GM13977 (cell line): ENCODE measurements at regions not wholly inside any gene's neighbourhood (a gene's known extent, or its start where the extent isn't known, plus 50 kb on each side); places are given as distances from the start of the nearest gene placed in this dataset.

ENCODE experiments used
- DNase-seq: peaks from one replicate; pipeline ENCODE4 v3.0.0; 2012; ENCODE audit warnings: low spot score
- in situ Hi-C: fragments of 300-500 bp; cut with MboI; formaldehyde crosslinking; loops from one replicate; pipeline ENCODE4 v1.12.0; 2022; ENCODE audit warnings: low sequenced_read_pairs, low pct_unique_long_range_greater_than_20kb, mixed read lengths, inconsistent platforms; ENCODE audit not compliant: unreplicated experiment
- TF ChIP-seq, protein P1 (sequence below): IDR thresholded peaks from 2 replicates; pipeline ENCODE4 v1.5.1; 2012; ENCODE audit warnings: mild to moderate bottlenecking, control low read depth; ENCODE audit not compliant: insufficient read depth; ENCODE audit errors: extremely low read depth, missing control alignments

DNA sequence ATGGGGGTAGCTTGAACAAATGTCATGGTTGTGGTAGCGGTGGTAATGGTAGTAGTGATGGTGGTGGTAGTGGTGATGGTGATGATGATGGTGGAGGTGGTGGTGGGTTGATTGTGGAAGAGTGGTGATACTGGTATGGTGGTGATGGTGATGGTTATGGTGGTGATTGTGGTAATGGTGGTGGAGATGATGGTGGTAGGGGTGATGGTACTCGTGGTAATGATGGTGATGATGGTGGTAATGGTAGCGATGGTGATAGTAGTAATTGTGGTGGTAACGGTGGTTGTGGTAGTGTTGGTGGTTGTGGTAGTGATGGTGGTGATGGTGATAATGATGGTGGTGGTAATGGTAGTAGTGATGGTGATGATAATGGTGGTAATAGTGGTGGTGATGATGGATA is 65.7 kb upstream of the SDK1 start:
- in situ Hi-C loops, result no loop called here
- TF ChIP-seq, protein P1, sequence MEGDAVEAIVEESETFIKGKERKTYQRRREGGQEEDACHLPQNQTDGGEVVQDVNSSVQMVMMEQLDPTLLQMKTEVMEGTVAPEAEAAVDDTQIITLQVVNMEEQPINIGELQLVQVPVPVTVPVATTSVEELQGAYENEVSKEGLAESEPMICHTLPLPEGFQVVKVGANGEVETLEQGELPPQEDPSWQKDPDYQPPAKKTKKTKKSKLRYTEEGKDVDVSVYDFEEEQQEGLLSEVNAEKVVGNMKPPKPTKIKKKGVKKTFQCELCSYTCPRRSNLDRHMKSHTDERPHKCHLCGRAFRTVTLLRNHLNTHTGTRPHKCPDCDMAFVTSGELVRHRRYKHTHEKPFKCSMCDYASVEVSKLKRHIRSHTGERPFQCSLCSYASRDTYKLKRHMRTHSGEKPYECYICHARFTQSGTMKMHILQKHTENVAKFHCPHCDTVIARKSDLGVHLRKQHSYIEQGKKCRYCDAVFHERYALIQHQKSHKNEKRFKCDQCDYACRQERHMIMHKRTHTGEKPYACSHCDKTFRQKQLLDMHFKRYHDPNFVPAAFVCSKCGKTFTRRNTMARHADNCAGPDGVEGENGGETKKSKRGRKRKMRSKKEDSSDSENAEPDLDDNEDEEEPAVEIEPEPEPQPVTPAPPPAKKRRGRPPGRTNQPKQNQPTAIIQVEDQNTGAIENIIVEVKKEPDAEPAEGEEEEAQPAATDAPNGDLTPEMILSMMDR, result no peak
- no peak for DNase-seq

DNA sequence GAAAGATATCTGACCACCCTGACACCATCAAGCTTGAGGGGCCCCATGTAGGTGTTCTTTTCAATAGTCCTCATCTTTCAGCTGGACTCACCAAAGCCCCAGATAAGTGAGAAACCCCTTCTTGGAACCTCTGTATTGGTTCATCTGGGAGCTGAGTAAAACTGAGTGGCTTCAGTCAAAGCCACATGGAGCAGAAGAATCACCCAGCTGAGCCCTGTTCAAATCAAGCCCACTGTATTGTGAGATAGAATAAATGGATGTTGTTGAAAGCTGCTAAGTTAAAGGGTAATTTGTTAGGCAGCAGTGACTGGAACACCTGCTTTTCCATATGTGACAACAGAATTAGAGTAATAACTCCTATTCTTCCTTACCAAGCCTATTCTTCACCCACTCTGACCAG is 64.8 kb upstream of the SDK1 start:
- no peak for DNase-seq
- in situ Hi-C loops, result no loop called here
- TF ChIP-seq, protein P1, result no peak

DNA sequence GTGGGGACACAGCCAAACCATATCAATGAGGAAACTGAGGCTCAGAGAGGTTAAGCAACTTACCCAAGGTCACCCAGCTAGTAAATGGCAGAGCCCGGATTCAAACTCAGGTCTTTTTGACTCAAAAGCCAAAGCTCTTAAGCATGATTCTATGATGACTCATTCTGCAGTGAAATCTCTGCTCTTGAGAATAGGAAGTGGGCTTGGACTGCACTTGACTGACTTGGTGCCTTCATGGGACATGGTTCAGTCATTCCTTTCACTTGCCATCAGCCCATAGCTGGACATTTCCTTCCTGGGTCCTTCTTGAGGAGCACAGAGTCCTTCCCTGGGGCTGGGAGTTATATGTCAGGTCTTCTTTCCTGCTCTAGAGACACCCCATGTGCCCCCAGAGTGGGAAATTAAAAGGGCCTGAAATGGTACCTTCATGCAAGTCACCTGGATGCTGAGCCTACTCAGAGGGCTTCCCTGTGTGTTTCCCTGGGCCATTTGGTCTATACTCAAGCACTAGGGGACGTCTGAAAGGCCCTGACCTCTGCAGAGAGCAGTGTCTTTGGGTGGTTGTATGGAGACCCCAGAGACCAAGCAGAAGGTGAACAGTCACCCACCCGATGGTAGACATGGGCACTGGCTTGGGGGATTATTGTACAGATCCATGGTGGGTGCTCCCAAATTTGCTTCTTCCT is 62.4 kb upstream of the SDK1 start:
- no peak for DNase-seq
- in situ Hi-C loops, result no loop called here

DNA sequence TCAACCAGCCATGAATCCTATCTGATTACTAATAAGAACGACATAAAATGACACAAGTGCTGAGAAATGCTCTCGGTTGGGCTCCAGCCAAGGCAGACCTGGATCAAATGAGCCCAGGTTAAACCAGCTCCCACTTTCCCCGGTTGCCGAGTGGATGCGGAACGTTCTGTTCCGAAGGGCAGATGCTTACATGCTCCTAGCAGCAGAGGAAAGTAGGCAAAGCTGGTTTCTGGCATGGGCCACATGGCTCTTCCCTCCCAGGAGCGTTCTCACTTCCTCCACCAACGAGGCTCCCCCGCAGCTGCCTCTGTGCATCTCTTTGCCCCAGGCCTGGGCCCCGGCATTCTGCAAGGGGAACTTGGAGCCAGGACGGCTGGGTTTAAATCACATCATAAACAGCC is 61.8 kb upstream of the SDK1 start:
- TF ChIP-seq, protein P1, result no peak
- DNase-seq, result no peak
- in situ Hi-C loops, result no loop called here

More for the DNA sequence above, 62.4 kb upstream of the SDK1 start:
- TF ChIP-seq, protein P1, result no peak

DNA sequence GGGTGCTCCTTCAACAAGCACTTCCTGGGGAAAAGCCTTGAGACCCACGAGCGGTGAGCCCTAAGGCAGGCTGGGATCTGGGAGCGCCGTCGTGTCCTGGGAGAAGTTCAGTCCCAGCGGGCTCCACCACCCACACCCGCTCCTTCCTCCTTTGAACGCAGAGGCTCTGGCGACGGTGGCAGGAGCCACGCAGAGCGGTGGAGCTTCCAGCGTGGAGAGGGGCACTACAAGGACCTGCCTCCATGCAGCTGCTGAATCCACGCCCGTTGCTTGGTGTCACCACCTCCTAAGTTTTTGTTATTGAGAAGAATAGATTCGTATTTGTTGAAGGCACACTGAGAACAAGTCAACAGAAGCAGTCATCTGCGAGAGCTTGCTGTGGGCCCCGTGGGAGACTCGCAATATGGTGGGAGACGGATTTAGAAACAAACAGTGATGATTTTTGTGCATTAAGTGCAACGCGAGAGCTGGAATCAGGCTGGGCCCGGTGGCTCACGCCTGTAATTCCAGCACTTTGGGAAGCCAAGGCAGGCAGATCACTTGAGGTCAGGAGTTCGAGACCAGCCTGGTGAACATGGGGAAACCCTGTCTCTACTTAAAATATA is 60.1 kb upstream of the SDK1 start:
- no peak for DNase-seq
- in situ Hi-C loops, result no loop called here

DNA sequence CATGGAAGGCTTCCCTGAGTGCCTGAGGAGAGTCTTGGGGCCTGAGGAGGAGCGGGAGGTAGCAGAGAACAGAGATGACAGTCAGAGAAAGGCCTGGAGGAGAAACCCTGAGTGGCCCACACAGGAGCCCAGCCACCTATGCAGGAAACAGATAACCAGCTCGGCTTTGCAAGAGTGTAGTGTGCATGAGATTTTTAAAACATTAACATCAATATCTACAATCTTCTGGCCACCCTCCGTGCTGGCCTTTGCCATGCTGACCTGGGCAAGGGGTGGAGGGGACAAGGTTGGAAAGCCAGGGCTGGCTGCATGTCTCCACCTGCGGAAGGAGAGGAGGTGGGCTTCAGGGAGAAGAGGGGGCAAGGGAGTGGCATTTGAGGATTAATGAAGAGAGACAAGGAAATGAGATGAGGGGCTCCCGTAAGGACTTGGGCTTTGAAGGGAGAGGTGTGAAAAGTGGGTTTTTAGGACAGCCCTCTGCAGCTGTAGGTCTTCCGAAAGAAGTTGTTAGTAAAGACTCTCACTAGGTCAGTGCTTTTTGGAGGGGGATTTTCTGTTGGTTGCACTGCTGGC is 59.3 kb upstream of the SDK1 start:
- TF ChIP-seq, protein P1, result no peak
- no peak for DNase-seq
- in situ Hi-C loops, result no loop called here

More for the DNA sequence above, 60.1 kb upstream of the SDK1 start:
- TF ChIP-seq, protein P1, result no peak
